LNCAP (cell line): ENCODE measurements at regions not wholly inside any gene's neighbourhood (a gene's known extent, or its start where the extent isn't known, plus 50 kb on each side); places are given as distances from the start of the nearest gene placed in this dataset.

Experiments
- TF ChIP-seq, protein P1 (sequence below): fragments of 450-650 bp; IDR thresholded peaks from 2 replicates; pipeline ENCODE4 v1.5.1; 2017; ENCODE audit warnings: mild to moderate bottlenecking

- TF ChIP-seq, protein P1, sequence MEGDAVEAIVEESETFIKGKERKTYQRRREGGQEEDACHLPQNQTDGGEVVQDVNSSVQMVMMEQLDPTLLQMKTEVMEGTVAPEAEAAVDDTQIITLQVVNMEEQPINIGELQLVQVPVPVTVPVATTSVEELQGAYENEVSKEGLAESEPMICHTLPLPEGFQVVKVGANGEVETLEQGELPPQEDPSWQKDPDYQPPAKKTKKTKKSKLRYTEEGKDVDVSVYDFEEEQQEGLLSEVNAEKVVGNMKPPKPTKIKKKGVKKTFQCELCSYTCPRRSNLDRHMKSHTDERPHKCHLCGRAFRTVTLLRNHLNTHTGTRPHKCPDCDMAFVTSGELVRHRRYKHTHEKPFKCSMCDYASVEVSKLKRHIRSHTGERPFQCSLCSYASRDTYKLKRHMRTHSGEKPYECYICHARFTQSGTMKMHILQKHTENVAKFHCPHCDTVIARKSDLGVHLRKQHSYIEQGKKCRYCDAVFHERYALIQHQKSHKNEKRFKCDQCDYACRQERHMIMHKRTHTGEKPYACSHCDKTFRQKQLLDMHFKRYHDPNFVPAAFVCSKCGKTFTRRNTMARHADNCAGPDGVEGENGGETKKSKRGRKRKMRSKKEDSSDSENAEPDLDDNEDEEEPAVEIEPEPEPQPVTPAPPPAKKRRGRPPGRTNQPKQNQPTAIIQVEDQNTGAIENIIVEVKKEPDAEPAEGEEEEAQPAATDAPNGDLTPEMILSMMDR = no peak
These were observed 1416.1 kb downstream of the PCDH7 start for GRCh38 chr4:32136081-32136787.

DNA sequence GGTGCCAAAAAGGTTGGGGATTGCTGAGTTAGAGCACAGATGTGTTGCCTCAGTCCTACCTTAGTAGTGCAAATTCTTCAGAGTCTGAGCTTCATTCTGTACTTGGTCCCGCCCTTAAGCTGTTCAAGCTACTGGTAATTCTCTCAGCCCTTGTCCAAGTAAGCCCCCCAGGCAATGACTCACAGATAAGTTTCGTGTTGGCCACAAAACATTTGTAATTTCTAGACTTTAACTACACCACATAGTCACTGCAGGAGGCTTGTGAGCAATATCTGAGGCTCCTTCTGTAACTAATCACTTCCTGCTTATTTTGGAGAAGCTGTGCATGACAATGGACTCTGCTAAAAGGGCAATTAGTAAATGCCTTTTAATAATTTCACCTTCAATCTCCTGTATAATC, 1420.5 kb downstream of the PCDH7 start:
- TF ChIP-seq, protein P1 = no peak

DNA sequence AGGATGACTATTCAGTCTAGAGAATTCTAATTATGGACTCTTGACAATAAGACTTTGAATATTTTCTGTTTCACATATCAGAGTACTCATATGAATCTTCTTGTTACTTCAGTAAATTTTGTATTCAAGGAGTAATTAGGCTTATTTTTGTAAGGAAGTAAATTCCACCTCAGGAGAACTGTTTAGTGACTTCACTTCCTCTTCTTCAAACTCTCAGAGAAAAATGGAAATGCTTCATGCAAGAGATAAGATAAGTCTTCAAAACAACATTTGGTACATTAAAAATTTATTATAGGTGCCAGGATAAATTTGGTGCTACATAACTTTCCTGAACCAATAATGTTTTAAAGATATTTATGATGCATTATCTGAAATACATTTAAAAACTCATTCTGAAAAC, 1421.9 kb downstream of the PCDH7 start:
- TF ChIP-seq, protein P1 = no peak

DNA sequence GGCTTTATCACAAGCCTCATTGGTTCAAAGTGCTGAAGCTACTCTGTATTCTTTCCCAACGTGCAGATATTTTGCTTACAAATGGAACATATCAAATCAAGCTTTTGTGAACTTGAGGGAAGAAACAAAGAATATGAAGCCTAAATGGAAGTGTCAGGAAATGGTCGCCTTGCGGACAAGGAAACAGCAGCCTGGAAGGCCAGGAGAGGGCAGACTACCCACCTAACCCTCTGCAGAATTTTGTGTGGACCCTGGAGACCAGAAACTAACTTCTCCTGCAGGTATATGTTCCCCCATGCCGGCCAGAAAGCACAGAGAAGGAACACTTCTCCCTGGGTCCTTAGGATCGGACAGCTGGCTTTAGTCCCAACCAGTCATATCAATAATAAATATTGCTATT, 1425.8 kb downstream of the PCDH7 start:
- TF ChIP-seq, protein P1 = no peak

GRCh38 chr4:32147446-32148085, 1427.4 kb downstream of the PCDH7 start:
- TF ChIP-seq, protein P1 = no peak

DNA sequence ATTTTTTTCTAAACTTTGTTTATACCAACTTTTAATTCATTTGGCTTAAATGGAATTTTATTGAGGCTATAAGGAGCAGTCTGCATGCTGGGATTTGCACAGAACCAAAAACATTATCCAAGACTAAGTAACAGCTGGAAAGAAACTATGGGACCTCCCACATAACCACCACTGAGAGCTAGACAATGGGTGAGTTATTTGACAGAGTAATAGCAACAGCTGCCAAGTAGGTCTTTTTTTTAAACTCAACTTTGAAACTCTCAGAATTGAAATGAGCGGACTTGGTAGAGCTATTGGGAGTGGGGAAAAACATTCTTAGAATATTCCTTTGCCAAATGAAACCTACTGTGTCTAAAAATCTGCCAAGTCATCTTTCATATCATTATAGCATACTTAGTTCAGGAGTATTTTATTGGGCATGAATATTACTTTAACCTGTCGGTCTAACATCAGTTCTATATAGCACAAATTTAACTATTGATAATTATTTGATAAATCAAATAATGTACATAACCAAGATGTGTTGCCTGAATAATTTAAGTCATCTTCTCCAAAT, 1428.0 kb downstream of the PCDH7 start:
- TF ChIP-seq, protein P1 = no peak

- TF ChIP-seq, protein P1 = no peak
These were observed 1438.8 kb downstream of the PCDH7 start for GRCh38 chr4:32158961-32159360.
